ENCODE measurements at regions not wholly inside any gene's neighbourhood (a gene's known extent, or its start where the extent isn't known, plus 50 kb on each side); places are given as distances from the start of the nearest gene placed in this dataset.

- no peak for TF ChIP-seq TCF12 (IDR thresholded peaks at IDR 0.05; ENCODE audit: low read depth, low read length)
- TF ChIP-seq YY1 (IDR thresholded peaks at IDR 0.05; ENCODE audit: low read depth, low read length): no peak
- no peak for TF ChIP-seq CTCF (IDR thresholded peaks at IDR 0.05 in 2 of 3, conservative IDR thresholded peaks at IDR 0.05 in 1 of 3; ENCODE audit: control insufficient read depth in 2 of 3, extremely low read depth in 1 of 3, insufficient read depth in 1 of 3, low read depth in 3 of 3, low read length in 3 of 3)
- TF ChIP-seq ASH2L (IDR thresholded peaks at IDR 0.05; ENCODE audit: borderline replicate concordance, low read depth): no peak
- no peak for TF ChIP-seq ZNF274 (IDR thresholded peaks at IDR 0.05; ENCODE audit: insufficient read depth, insufficient read length)
- TF ChIP-seq MAX (IDR thresholded peaks at IDR 0.05; ENCODE audit: low read depth, low read length): no peak
- TF ChIP-seq NR2C1 (IDR thresholded peaks at IDR 0.05): no peak
- TF ChIP-seq POLR2AphosphoS5 (IDR thresholded peaks at IDR 0.05; ENCODE audit: low read length): no peak
These were observed 269.6 kb downstream of the PARN start for GRCh38 chr16:14360326-14361037.
